SK-N-MC (cell line): ENCODE measurements at regions not wholly inside any gene's neighbourhood (a gene's known extent, or its start where the extent isn't known, plus 50 kb on each side); places are given as distances from the start of the nearest gene placed in this dataset.

Source experiments
- EZH2 ChIP-seq: fragments of 200-600 bp; sonication (generic); IDR thresholded peaks from one replicate; pipeline ENCODE4 v1.6.1; 2017; ENCODE audit warnings: antibody characterized with exemption
- POLR2AphosphoS5 ChIP-seq: IDR thresholded peaks from 2 replicates; pipeline ENCODE4 v1.6.1; 2012; ENCODE audit warnings: mild to moderate bottlenecking, low read depth, low read length, borderline replicate concordance

DNA sequence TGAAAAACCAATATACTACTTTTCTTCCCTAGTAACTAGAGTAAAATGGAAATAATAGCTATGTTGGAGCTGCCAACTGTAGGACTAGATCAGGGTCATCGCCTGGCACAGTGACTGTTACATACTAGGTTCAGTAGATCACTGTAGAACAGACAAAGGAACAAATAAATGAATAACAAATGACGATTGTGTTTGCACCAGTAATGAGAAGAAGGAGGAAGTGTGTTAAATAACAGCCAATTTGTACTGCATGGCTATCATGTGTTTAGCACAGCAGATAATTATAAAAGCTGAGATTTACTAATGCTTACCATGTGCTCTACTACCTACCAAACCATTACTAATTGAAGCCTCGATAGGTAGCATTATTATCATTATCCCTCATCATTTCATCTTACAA lies 85.3 kb upstream of the FXR1 start:
- TF ChIP-seq EZH2 (no peak), POLR2AphosphoS5 (no peak)
